Liver (tissue), 8 donors: ENCODE measurements at regions not wholly inside any gene's neighbourhood (a gene's known extent, or its start where the extent isn't known, plus 50 kb on each side); places are given as distances from the start of the nearest gene placed in this dataset.

Experiments used
- DNase-seq: peaks from one replicate; pipeline ENCODE4 v3.0.0-alpha.2; 2017; ENCODE audit warnings: low spot score
- H3K27ac ChIP-seq, 2 donors: one replicate each; pipeline ENCODE4 v1.7.0; 2013; ENCODE audit warnings: inconsistent platforms in 2 of 2, low read length in 2 of 2, control low read depth in 1 of 2, low read depth in 1 of 2, mild to moderate bottlenecking in 1 of 2
- H3K27me3 ChIP-seq, 4 donors: one replicate each; pipeline versions ENCODE4 v1.6.1 to v1.7.0; 2013; ENCODE audit warnings: low read length in 3 of 4, inconsistent platforms in 1 of 4, mild to moderate bottlenecking in 1 of 4, moderate library complexity in 1 of 4; ENCODE audit not compliant: control insufficient read depth in 4 of 4, insufficient read depth in 4 of 4
- H3K36me3 ChIP-seq, 4 donors: one replicate each; pipeline versions ENCODE4 v1.6.1 to v1.7.0; 2013; ENCODE audit warnings: low read length in 3 of 4, mild to moderate bottlenecking in 3 of 4, low read depth in 1 of 4, moderate library complexity in 1 of 4; ENCODE audit not compliant: control insufficient read depth in 4 of 4, insufficient read depth in 3 of 4
- H3K4me1 ChIP-seq, 4 donors: one replicate each; pipeline versions ENCODE4 v1.6.1 to v1.7.0; 2013; ENCODE audit warnings: low read length in 3 of 4, mild to moderate bottlenecking in 3 of 4, moderate library complexity in 1 of 4; ENCODE audit not compliant: control insufficient read depth in 4 of 4, insufficient read depth in 4 of 4
- H3K4me3 ChIP-seq, 3 donors: one replicate each; pipeline versions ENCODE4 v1.6.1 to v1.7.0; 2013; ENCODE audit warnings: low read length in 3 of 3, control low read depth in 1 of 3, low read depth in 1 of 3, mild to moderate bottlenecking in 1 of 3
- H3K9ac ChIP-seq, 2 donors: one replicate each; pipeline ENCODE4 v1.7.0; 2013; ENCODE audit warnings: low read length in 2 of 2, mild to moderate bottlenecking in 2 of 2, moderate library complexity in 2 of 2, control low read depth in 1 of 2, low read depth in 1 of 2
- H3K9me3 ChIP-seq, 4 donors: one replicate each; pipeline versions ENCODE4 v1.6.1 to v1.7.0; 2013; ENCODE audit warnings: low read length in 3 of 4; ENCODE audit not compliant: control insufficient read depth in 4 of 4
- ATF3 ChIP-seq: IDR thresholded peaks from 2 replicates; pipeline ENCODE4 v1.6.1; 2016; ENCODE audit warnings: antibody characterized with exemption
- CTCF ChIP-seq: fragments of 150-350 bp; IDR thresholded peaks from 2 replicates; pipeline ENCODE4 v1.5.1; 2017; ENCODE audit warnings: improper control_type of control experiment, low read depth, low read length; ENCODE audit not compliant: missing input control
- EGR1 ChIP-seq, 2 donors: IDR thresholded peaks; 2 replicates each; pipeline ENCODE4 v1.6.1; 2016 to 2018; ENCODE audit warnings: antibody characterized with exemption in 2 of 2, low read depth in 2 of 2
- FOXA1 ChIP-seq: IDR thresholded peaks from 2 replicates; pipeline ENCODE4 v1.6.1; 2016; ENCODE audit warnings: antibody characterized with exemption
- FOXA2 ChIP-seq: IDR thresholded peaks from 2 replicates; pipeline ENCODE4 v1.6.1; 2016; ENCODE audit warnings: antibody characterized with exemption
- GABPA ChIP-seq, 2 donors: IDR thresholded peaks in 1 of 2; conservative IDR thresholded peaks in 1 of 2; 2 replicates each; pipeline ENCODE4 v1.6.1; 2016; ENCODE audit warnings: antibody characterized with exemption in 2 of 2, mild to moderate bottlenecking in 1 of 2, moderate library complexity in 1 of 2
- HNF4A ChIP-seq, 2 donors: conservative IDR thresholded peaks; 2 replicates each; pipeline ENCODE4 v1.6.1; 2016; ENCODE audit warnings: antibody characterized with exemption in 2 of 2, mild to moderate bottlenecking in 2 of 2
- HNF4G ChIP-seq: IDR thresholded peaks from 2 replicates; pipeline ENCODE4 v1.6.1; 2016; ENCODE audit warnings: antibody characterized with exemption
- JUND ChIP-seq, 2 donors: IDR thresholded peaks; 2 replicates each; pipeline ENCODE4 v1.6.1; 2016; ENCODE audit warnings: antibody characterized with exemption in 2 of 2
- MAX ChIP-seq: IDR thresholded peaks from 2 replicates; pipeline ENCODE4 v1.6.1; 2016; ENCODE audit warnings: antibody characterized with exemption
- NR2F2 ChIP-seq: IDR thresholded peaks from 2 replicates; pipeline ENCODE4 v1.6.1; 2016; ENCODE audit warnings: antibody characterized with exemption
- RAD21 ChIP-seq, 2 donors: IDR thresholded peaks; 2 replicates each; pipeline ENCODE4 v1.6.1; 2016; ENCODE audit warnings: antibody characterized with exemption in 2 of 2, mild to moderate bottlenecking in 2 of 2
- REST ChIP-seq: IDR thresholded peaks from 2 replicates; pipeline ENCODE4 v1.6.1; 2016; ENCODE audit warnings: antibody characterized with exemption, mild to moderate bottlenecking
- RXRA ChIP-seq, 2 donors: IDR thresholded peaks; 2 replicates each; pipeline ENCODE4 v1.6.1; 2017 to 2018; ENCODE audit warnings: antibody characterized with exemption in 2 of 2, mild to moderate bottlenecking in 1 of 2
- SP1 ChIP-seq: IDR thresholded peaks from 2 replicates; pipeline ENCODE4 v1.6.1; 2018; ENCODE audit warnings: antibody characterized with exemption, mild to moderate bottlenecking
- TAF1 ChIP-seq: conservative IDR thresholded peaks from 2 replicates; pipeline ENCODE4 v1.6.1; 2016; ENCODE audit warnings: antibody characterized with exemption, mild to moderate bottlenecking
- YY1 ChIP-seq: IDR thresholded peaks from 2 replicates; pipeline ENCODE4 v1.6.1; 2016; ENCODE audit warnings: antibody characterized with exemption, mild to moderate bottlenecking
- ZBTB33 ChIP-seq: IDR thresholded peaks from 2 replicates; pipeline ENCODE4 v1.6.1; 2016; ENCODE audit warnings: antibody characterized with exemption
- WGBS: extraction: QIAGEN DNeasy Blood & Tissue Kit; methylation state at CpG from one replicate; pipeline ENCODE4 v1.1.7; 2013; 5-methylcytosine and 5-hydroxymethylcytosine counted together
- donor health status: healthy.
- donor health status: healthy.
- donor health status: healthy.
- donor health status: healthy.
- donor health status: healthy.

- no peaks in the 10 kb centered on the region for H3K4me1 ChIP-seq
- H3K9ac ChIP-seq, result no peak overlapping the region
- no peak overlapping the region for H3K27ac ChIP-seq
- no peak for TF ChIP-seq FOXA1
- no peak for TF ChIP-seq RAD21 (IDR thresholded peaks at IDR 0.05)
- TF ChIP-seq REST, result no peak
- no peak for TF ChIP-seq MAX
- no peak for TF ChIP-seq CTCF
- TF ChIP-seq HNF4A (conservative IDR thresholded peaks at IDR 0.05), result no peak
- TF ChIP-seq NR2F2, result no peak
- no peak for TF ChIP-seq RXRA (IDR thresholded peaks at IDR 0.05)
- TF ChIP-seq HNF4G, result no peak
- TF ChIP-seq TAF1, result no peak
- no peak for TF ChIP-seq EGR1 (IDR thresholded peaks at IDR 0.05; ENCODE audit: low read depth in 2 of 2)
- no peak for TF ChIP-seq YY1
- TF ChIP-seq FOXA2, result no peak
- TF ChIP-seq ATF3, result no peak
- TF ChIP-seq SP1, result no peak
- no peak for TF ChIP-seq GABPA (IDR thresholded peaks at IDR 0.05 in 1 of 2, conservative IDR thresholded peaks at IDR 0.05 in 1 of 2)
- TF ChIP-seq ZBTB33, result no peak
- TF ChIP-seq JUND (IDR thresholded peaks at IDR 0.05), result no peak
- H3K9me3 ChIP-seq, result no peaks in the 10 kb centered on the region
- peaks cover 0 to 3% (median 0%) of the 10 kb centered on the region in 4 donors for H3K27me3 ChIP-seq
- no peak overlapping the region for H3K4me3 ChIP-seq
- no peaks in the 10 kb centered on the region for H3K36me3 ChIP-seq
- no peak for DNase-seq
- WGBS, result 77% methylated on average over 4 of the region's 4 CpGs
Measured at GRCh38 chr16:65289022-65289421, 167.2 kb upstream of the CDH11 start.

DNA sequence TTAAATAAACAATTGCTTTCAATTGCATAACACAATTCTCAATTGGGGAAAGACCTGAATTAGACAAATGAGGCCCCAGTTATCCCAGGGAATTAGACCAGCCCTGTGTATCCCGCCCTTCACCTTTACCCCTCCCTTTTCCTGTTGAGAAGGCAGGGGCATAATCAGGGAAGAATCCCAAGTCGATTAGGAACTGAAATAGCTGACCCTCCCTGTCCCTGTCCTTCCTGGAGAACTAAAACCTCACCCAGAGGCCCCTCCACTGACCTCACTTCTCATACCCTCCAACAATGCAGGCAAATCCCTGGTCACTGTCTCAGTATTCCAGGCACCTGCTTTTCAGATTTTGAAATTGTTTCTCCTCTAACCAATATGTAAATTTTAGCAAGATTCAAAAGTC, 165.4 kb upstream of the CDH11 start:
- Histone ChIP-seq H3K4me1 (no peaks in the 10 kb centered on the region), H3K27me3 (peaks cover 0 to 3% (median 0%) of the 10 kb centered on the region in 4 donors), H3K4me3 (no peak overlapping the region), H3K27ac (no peak overlapping the region), H3K36me3 (no peaks in the 10 kb centered on the region), H3K9me3 (no peaks in the 10 kb centered on the region), H3K9ac (no peak overlapping the region)
- WGBS, result 22% methylated on average over 2 of the region's 2 CpGs
- no peak for DNase-seq
- TF ChIP-seq HNF4G, result no peak
- TF ChIP-seq FOXA1, result no peak
- TF ChIP-seq CTCF, result no peak
- no peak for TF ChIP-seq RXRA (IDR thresholded peaks at IDR 0.05)
- TF ChIP-seq REST, result no peak
- TF ChIP-seq HNF4A (conservative IDR thresholded peaks at IDR 0.05), result no peak
